ENCODE measurements at regions not wholly inside any gene's neighbourhood (a gene's known extent, or its start where the extent isn't known, plus 50 kb on each side); places are given as distances from the start of the nearest gene placed in this dataset.

- no peak overlapping the region for H3K4me2 ChIP-seq
- no peaks in the 10 kb centered on the region for H4K20me1 ChIP-seq (ENCODE audit: insufficient read depth, poor library complexity, severe bottlenecking)
- no peaks in the 10 kb centered on the region for H3K79me2 ChIP-seq
- WGBS (ENCODE audit: low lambda C conversion rate, missing lambda C conversion rate): 91% methylated on average over 9 of the region's 9 CpGs
- H3K36me3 ChIP-seq (replicated peaks; ENCODE audit: insufficient read depth, low read depth): no peaks in the 10 kb centered on the region
- no peak for DNase-seq (ENCODE audit: low spot score)
- H2AFZ ChIP-seq: no peak overlapping the region
- no peaks in the 10 kb centered on the region for H3K27me3 ChIP-seq
- H3K9me3 ChIP-seq (ENCODE audit: low read depth): no peaks in the 10 kb centered on the region
- H3K4me3 ChIP-seq: no peak overlapping the region
- no peak for TF ChIP-seq EZH2phosphoT487 (IDR thresholded peaks at IDR 0.05; ENCODE audit: low read depth, severe bottlenecking, unreplicated experiment)
- no peak for TF ChIP-seq EZH2 (IDR thresholded peaks at IDR 0.05; ENCODE audit: borderline replicate concordance)
- TF ChIP-seq, protein P1, sequence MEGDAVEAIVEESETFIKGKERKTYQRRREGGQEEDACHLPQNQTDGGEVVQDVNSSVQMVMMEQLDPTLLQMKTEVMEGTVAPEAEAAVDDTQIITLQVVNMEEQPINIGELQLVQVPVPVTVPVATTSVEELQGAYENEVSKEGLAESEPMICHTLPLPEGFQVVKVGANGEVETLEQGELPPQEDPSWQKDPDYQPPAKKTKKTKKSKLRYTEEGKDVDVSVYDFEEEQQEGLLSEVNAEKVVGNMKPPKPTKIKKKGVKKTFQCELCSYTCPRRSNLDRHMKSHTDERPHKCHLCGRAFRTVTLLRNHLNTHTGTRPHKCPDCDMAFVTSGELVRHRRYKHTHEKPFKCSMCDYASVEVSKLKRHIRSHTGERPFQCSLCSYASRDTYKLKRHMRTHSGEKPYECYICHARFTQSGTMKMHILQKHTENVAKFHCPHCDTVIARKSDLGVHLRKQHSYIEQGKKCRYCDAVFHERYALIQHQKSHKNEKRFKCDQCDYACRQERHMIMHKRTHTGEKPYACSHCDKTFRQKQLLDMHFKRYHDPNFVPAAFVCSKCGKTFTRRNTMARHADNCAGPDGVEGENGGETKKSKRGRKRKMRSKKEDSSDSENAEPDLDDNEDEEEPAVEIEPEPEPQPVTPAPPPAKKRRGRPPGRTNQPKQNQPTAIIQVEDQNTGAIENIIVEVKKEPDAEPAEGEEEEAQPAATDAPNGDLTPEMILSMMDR (IDR thresholded peaks at IDR 0.05; ENCODE audit: poor library complexity): no peak
- H3K4me1 ChIP-seq (ENCODE audit: insufficient read depth): peaks cover 55% of the 10 kb centered on the region
- H3K27ac ChIP-seq: peak overlapping the region; percentile 91
- H3K9me2 ChIP-seq (replicated peaks; ENCODE audit: insufficient read depth): no peaks in the 10 kb centered on the region
Observed at GRCh38 chr2:42963452-42964068, 171.2 kb upstream of the HAAO start.

DNA sequence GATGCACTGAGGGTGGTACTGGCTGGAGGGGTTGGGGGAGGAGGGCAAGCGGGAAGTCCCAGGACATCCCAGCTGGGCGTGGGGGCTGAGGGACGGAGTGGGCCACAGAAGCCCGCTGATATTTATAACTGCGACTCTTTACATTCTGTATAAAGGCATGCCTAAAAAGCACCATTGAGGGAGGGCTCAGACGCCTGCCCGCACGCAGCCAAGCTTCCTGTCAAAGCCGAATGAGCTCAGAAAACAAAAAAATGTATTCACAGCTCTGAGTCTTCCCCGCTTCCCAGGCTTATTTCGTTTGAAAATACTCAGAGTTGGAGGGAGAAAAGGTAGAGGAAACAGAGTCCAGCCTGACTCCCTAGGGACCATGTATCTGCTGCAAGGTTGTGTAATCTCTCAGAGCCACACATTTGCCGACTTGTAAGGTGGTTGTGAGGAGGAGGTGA lies 170.1 kb upstream of the HAAO start:
- no peak overlapping the region for H3K4me3 ChIP-seq
- H4K20me1 ChIP-seq (ENCODE audit: insufficient read depth, poor library complexity, severe bottlenecking): no peaks in the 10 kb centered on the region
- no peak overlapping the region for H3K4me2 ChIP-seq
- H3K9me2 ChIP-seq (replicated peaks; ENCODE audit: insufficient read depth): no peaks in the 10 kb centered on the region
- H3K79me2 ChIP-seq: no peaks in the 10 kb centered on the region
- H3K4me1 ChIP-seq (ENCODE audit: insufficient read depth): peaks cover 61% of the 10 kb centered on the region
- H3K27me3 ChIP-seq: no peaks in the 10 kb centered on the region
- H3K36me3 ChIP-seq (replicated peaks; ENCODE audit: insufficient read depth, low read depth): no peaks in the 10 kb centered on the region
- peak overlapping the region; percentile 91 for H3K27ac ChIP-seq
- whole genome bisulfite sequencing (ENCODE audit: low lambda C conversion rate, missing lambda C conversion rate): 58% methylated on average over 12 of the region's 12 CpGs
- H3K9me3 ChIP-seq (ENCODE audit: low read depth): no peaks in the 10 kb centered on the region
- no peak overlapping the region for H2AFZ ChIP-seq
- DNase-seq (ENCODE audit: low spot score): no peak
- TF ChIP-seq, protein P1 (IDR thresholded peaks at IDR 0.05; ENCODE audit: poor library complexity): no peak
- TF ChIP-seq EZH2 (IDR thresholded peaks at IDR 0.05; ENCODE audit: borderline replicate concordance): no peak
- TF ChIP-seq EZH2phosphoT487 (IDR thresholded peaks at IDR 0.05; ENCODE audit: low read depth, severe bottlenecking, unreplicated experiment): no peak

DNA sequence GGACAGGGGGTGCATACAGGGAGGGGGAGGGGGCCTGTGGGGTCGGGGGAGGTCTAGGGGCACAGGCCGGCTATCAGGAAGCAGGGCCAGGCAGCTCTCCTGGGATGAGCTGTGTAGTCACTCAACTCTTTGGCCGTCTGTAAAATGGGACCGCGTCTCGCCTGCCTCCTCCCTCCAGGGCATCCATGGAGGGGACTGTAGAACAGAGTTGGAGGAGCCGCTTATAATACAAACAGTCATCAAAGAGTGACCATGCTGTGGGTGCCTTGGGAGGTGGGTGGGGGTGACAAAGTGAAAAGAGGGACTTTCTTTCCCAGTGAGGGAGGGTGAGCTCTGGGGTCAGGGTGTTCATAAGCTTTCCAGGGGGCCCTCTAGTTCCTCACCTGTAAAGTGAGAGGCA lies 169.6 kb upstream of the HAAO start:
- peak overlapping the region; percentile 91 for H3K27ac ChIP-seq
- WGBS (ENCODE audit: low lambda C conversion rate, missing lambda C conversion rate): 100% methylated on average over 4 of the region's 7 CpGs
- H3K4me2 ChIP-seq: no peak overlapping the region
- peaks cover 62% of the 10 kb centered on the region for H3K4me1 ChIP-seq (ENCODE audit: insufficient read depth)
- TF ChIP-seq EZH2 (IDR thresholded peaks at IDR 0.05; ENCODE audit: borderline replicate concordance) (no peak), EZH2phosphoT487 (IDR thresholded peaks at IDR 0.05; ENCODE audit: low read depth, severe bottlenecking, unreplicated experiment) (no peak)
- TF ChIP-seq, protein P1 (IDR thresholded peaks at IDR 0.05; ENCODE audit: poor library complexity): no peak
- no peaks in the 10 kb centered on the region for H3K36me3 ChIP-seq (replicated peaks; ENCODE audit: insufficient read depth, low read depth)
- no peak for DNase-seq (ENCODE audit: low spot score)
- H3K27me3 ChIP-seq: no peaks in the 10 kb centered on the region
- no peaks in the 10 kb centered on the region for H3K79me2 ChIP-seq
- H3K9me3 ChIP-seq (ENCODE audit: low read depth): no peaks in the 10 kb centered on the region
- no peak overlapping the region for H3K4me3 ChIP-seq
- no peak overlapping the region for H2AFZ ChIP-seq
- no peaks in the 10 kb centered on the region for H3K9me2 ChIP-seq (replicated peaks; ENCODE audit: insufficient read depth)
- H4K20me1 ChIP-seq (ENCODE audit: insufficient read depth, poor library complexity, severe bottlenecking): no peaks in the 10 kb centered on the region
